NT2/D1 (cell line): ENCODE measurements at regions not wholly inside any gene's neighbourhood (a gene's known extent, or its start where the extent isn't known, plus 50 kb on each side); places are given as distances from the start of the nearest gene placed in this dataset.

Experiments
- SUZ12 ChIP-seq: IDR thresholded peaks from 2 replicates; pipeline ENCODE4 v1.6.1; 2011; ENCODE audit not compliant: insufficient read length, insufficient read depth; ENCODE audit errors: extremely low read depth
- YY1 ChIP-seq: IDR thresholded peaks from 2 replicates; pipeline ENCODE4 v1.6.1; 2011; ENCODE audit not compliant: insufficient read length, insufficient read depth
- ZNF274 ChIP-seq: IDR thresholded peaks from 2 replicates; pipeline ENCODE4 v1.6.1; 2011; ENCODE audit warnings: mild to moderate bottlenecking, low read depth, low read length

- TF ChIP-seq YY1 (no peak), ZNF274 (no peak), SUZ12 (no peak)
These were observed 407.3 kb upstream of the CDH20 start for GRCh38 chr18:60925892-60926291.
